Suprapubic skin (tissue), 4 donors: ENCODE measurements at regions not wholly inside any gene's neighbourhood (a gene's known extent, or its start where the extent isn't known, plus 50 kb on each side); places are given as distances from the start of the nearest gene placed in this dataset.

ENCODE experiments used
- CTCF ChIP-seq, 2 donors: fragments of 200-600 bp in 1 of 2; fragments of 450-650 bp in 1 of 2; sonication (generic) in 1 of 2; IDR thresholded peaks; one replicate each; pipeline ENCODE4 v1.5.1; 2016 to 2019; ENCODE audit warnings: antibody characterized with exemption in 2 of 2, mild to moderate bottlenecking in 1 of 2, moderate library complexity in 1 of 2
- EP300 ChIP-seq: sonication (generic); formaldehyde crosslinking; IDR thresholded peaks from one replicate; pipeline ENCODE4 v1.6.1; 2017; ENCODE audit warnings: antibody characterized with exemption
- POLR2A ChIP-seq, 2 donors: fragments of 450-650 bp; IDR thresholded peaks; one replicate each; pipeline ENCODE4 v1.6.1; 2017; ENCODE audit warnings: antibody characterized with exemption in 2 of 2, mild to moderate bottlenecking in 2 of 2, moderate library complexity in 2 of 2
- POLR2AphosphoS5 ChIP-seq, 3 donors: sonication (generic); formaldehyde crosslinking; IDR thresholded peaks; one replicate each; pipeline ENCODE4 v1.6.1; 2017; ENCODE audit warnings: antibody characterized with exemption in 3 of 3

- TF ChIP-seq CTCF (IDR thresholded peaks at IDR 0.05) (no peak), EP300 (no peak), POLR2AphosphoS5 (IDR thresholded peaks at IDR 0.05) (no peak), POLR2A (IDR thresholded peaks at IDR 0.05) (no peak)
These were observed 51.4 kb upstream of the SHISAL1 start for GRCh38 chr22:44363980-44364750.
